ENCODE measurements at regions not wholly inside any gene's neighbourhood (a gene's known extent, or its start where the extent isn't known, plus 50 kb on each side); places are given as distances from the start of the nearest gene placed in this dataset.

- no peak for TF ChIP-seq CTCF (IDR thresholded peaks at IDR 0.05; ENCODE audit: unreplicated experiment)
- no peaks in the 10 kb centered on the region for H3K36me3 Mint-ChIP-seq
- peaks cover 19% of the 10 kb centered on the region for H3K4me1 Mint-ChIP-seq
- H3K9me3 Mint-ChIP-seq = peaks cover 8% of the 10 kb centered on the region
- no peak overlapping the region for H3K4me3 Mint-ChIP-seq
- no peak overlapping the region for H3K27ac Mint-ChIP-seq
- no peaks in the 10 kb centered on the region for H3K27me3 Mint-ChIP-seq (ENCODE audit: low read depth)
- DNase-seq (ENCODE audit: low spot score in 2 of 2, unreplicated experiment in 2 of 2) = no peak
Observed at GRCh38 chrX:69028761-69029120, 136.5 kb downstream of the PJA1 start.

- H3K4me3 Mint-ChIP-seq = no peak overlapping the region
- H3K27me3 Mint-ChIP-seq (ENCODE audit: low read depth) = no peaks in the 10 kb centered on the region
- peaks cover 8% of the 10 kb centered on the region for H3K9me3 Mint-ChIP-seq
- DNase-seq (ENCODE audit: low spot score in 2 of 2, unreplicated experiment in 2 of 2) = no peak
- TF ChIP-seq CTCF (IDR thresholded peaks at IDR 0.05; ENCODE audit: unreplicated experiment) = no peak
- H3K4me1 Mint-ChIP-seq = peaks cover 15% of the 10 kb centered on the region
- no peaks in the 10 kb centered on the region for H3K36me3 Mint-ChIP-seq
- H3K27ac Mint-ChIP-seq = peak overlapping the region; percentile 66
Observed at GRCh38 chrX:69028006-69028760, 137.1 kb downstream of the PJA1 start.

DNA sequence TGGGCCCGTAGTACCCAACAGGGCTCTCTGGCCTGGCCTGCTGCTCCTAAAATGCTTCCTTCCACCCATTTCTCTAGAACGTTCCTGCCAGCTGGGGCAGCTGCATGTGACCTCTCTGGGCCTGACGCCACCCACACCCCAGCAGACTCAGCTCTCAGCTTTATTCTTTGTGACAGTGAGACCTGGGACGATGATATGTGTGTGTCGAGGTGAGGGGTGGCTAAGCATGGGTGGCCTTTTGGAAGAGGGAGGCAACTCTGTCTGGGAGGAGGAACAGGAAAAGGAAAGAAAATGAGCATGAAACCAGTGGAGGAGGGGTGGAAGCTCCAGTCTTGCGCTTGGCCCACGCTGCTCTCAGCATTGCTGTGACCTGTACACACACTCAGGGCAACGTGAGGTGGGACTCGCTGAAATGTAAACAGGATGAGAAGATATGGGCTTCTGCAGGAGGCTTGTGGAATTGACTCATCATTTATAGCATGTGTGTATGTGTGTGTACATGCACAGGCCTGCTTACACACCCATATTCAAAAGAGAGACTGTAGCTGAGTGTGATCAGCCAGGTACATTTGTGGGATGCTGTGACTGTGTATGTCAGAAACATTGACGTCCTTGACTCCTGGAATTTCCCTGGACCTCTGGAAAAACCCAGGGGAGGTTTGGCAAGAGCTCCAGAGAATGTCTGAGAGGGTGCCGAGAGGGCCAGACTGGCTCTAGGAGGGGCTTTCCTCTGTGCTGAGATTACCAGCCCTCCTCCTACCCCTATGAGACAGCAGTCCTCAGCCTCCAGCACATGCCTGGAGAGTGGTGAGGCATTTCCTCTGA, 137.9 kb downstream of the PJA1 start:
- Mint-ChIP-seq H3K27ac (peak overlapping the region; percentile 66), H3K4me1 (peaks cover 15% of the 10 kb centered on the region), H3K4me3 (no peak overlapping the region), H3K27me3 (ENCODE audit: low read depth) (no peaks in the 10 kb centered on the region), H3K9me3 (peaks cover 8% of the 10 kb centered on the region), H3K36me3 (no peaks in the 10 kb centered on the region)
- TF ChIP-seq CTCF (IDR thresholded peaks at IDR 0.05; ENCODE audit: unreplicated experiment) = no peak
- peak in 1 of 2 experiments; percentile 21 for DNase-seq (ENCODE audit: low spot score in 2 of 2, unreplicated experiment in 2 of 2)

DNA sequence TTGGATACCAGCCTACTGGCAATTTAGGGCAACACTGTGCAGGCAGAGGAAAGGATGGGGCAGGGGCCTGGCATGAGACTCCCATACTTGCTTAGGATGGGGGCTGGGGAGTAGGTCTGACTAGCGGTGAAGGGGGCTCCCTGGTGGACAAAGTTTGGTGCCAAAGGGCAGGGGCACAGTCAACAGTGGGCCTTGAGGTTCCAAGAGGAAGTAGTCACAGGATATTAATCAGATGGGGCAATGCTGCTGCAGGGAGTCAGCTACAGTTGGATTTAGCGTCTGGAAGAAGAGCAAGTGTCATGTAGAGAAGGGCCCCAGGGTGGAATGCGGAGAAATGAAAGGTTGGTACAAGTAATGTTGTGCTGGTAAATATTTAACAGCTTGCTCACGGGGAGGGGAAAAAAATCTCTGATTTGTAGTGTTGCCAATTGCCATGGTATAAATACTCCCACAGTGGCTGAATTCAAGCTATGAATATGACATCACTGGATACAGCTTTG, 139.4 kb downstream of the PJA1 start:
- DNase-seq (ENCODE audit: low spot score in 2 of 2, unreplicated experiment in 2 of 2) = no peak
- TF ChIP-seq CTCF (IDR thresholded peaks at IDR 0.05; ENCODE audit: unreplicated experiment) = no peak
- H3K36me3 Mint-ChIP-seq = no peaks in the 10 kb centered on the region

GRCh38 chrX:69024931-69025330, 140.3 kb downstream of the PJA1 start:
- Mint-ChIP-seq H3K9me3 (peaks cover 8% of the 10 kb centered on the region), H3K4me3 (no peak overlapping the region), H3K4me1 (peaks cover 15% of the 10 kb centered on the region), H3K36me3 (no peaks in the 10 kb centered on the region), H3K27ac (no peak overlapping the region), H3K27me3 (ENCODE audit: low read depth) (no peaks in the 10 kb centered on the region)
- TF ChIP-seq CTCF (IDR thresholded peaks at IDR 0.05; ENCODE audit: unreplicated experiment) = no peak
- no peak for DNase-seq (ENCODE audit: low spot score in 2 of 2, unreplicated experiment in 2 of 2)

More for the DNA sequence above, 139.4 kb downstream of the PJA1 start:
- peaks cover 8% of the 10 kb centered on the region for H3K9me3 Mint-ChIP-seq
- H3K27me3 Mint-ChIP-seq (ENCODE audit: low read depth) = no peaks in the 10 kb centered on the region
- H3K27ac Mint-ChIP-seq = no peak overlapping the region
- H3K4me1 Mint-ChIP-seq = peaks cover 15% of the 10 kb centered on the region
- no peak overlapping the region for H3K4me3 Mint-ChIP-seq

All from mesothelial cell of epicardium (in vitro differentiated cells).